Mesendoderm (in vitro differentiated cells): ENCODE measurements at regions not wholly inside any gene's neighbourhood (a gene's known extent, or its start where the extent isn't known, plus 50 kb on each side); places are given as distances from the start of the nearest gene placed in this dataset.

Experiments
- DNase-seq: peaks from one replicate; pipeline ENCODE4 v3.0.0; 2013
- H2AK5ac ChIP-seq: 2 replicates; pipeline ENCODE4 v1.6.1; 2013; ENCODE audit warnings: low read length, inconsistent platforms
- H2BK120ac ChIP-seq: 2 replicates; pipeline ENCODE4 v1.6.1; 2013; ENCODE audit warnings: low read depth, mild to moderate bottlenecking, low read length, moderate library complexity, mixed read lengths
- H2BK15ac ChIP-seq: replicated peaks from 2 replicates; pipeline ENCODE4 v1.6.1; 2013; ENCODE audit warnings: low read depth, mild to moderate bottlenecking, moderate library complexity
- H2BK5ac ChIP-seq: 2 replicates; pipeline ENCODE4 v1.6.1; 2013; ENCODE audit warnings: low read length, inconsistent platforms
- H3K18ac ChIP-seq: 2 replicates; pipeline ENCODE4 v1.6.1; 2013; ENCODE audit warnings: mild to moderate bottlenecking, low read length, mixed read lengths
- H3K23ac ChIP-seq: one replicate; pipeline ENCODE4 v1.6.1; 2013; ENCODE audit warnings: low read length
- H3K27ac ChIP-seq: 2 replicates; pipeline ENCODE4 v1.5.1; 2013; ENCODE audit warnings: low read depth, mild to moderate bottlenecking, inconsistent platforms, low read length, moderate library complexity
- H3K27me3 ChIP-seq: 2 replicates; pipeline ENCODE4 v1.6.1; 2013; ENCODE audit warnings: low read length, control low read depth, mild to moderate bottlenecking, inconsistent platforms; ENCODE audit not compliant: insufficient read depth, poor library complexity
- H3K36me3 ChIP-seq: 2 replicates; pipeline ENCODE4 v1.6.1; 2013; ENCODE audit warnings: low read length, inconsistent platforms; ENCODE audit not compliant: control insufficient read depth, insufficient read depth
- H3K4ac ChIP-seq: one replicate; pipeline ENCODE4 v1.6.1; 2013; ENCODE audit warnings: low read depth, mild to moderate bottlenecking, low read length, moderate library complexity
- H3K4me1 ChIP-seq: 2 replicates; pipeline ENCODE4 v1.6.1; 2013; ENCODE audit warnings: low read depth, low read length, inconsistent platforms; ENCODE audit not compliant: control insufficient read depth
- H3K4me2 ChIP-seq: 2 replicates; pipeline ENCODE4 v1.6.1; 2013; ENCODE audit warnings: low read length
- H3K4me3 ChIP-seq: 2 replicates; pipeline ENCODE4 v1.5.1; 2013; ENCODE audit warnings: mild to moderate bottlenecking, low read length
- H3K56ac ChIP-seq: one replicate; pipeline ENCODE4 v1.6.1; 2013; ENCODE audit warnings: low read length
- H3K79me1 ChIP-seq: 2 replicates; pipeline ENCODE4 v1.6.1; 2013; ENCODE audit warnings: low read length, inconsistent platforms
- H3K79me2 ChIP-seq: 2 replicates; pipeline ENCODE4 v1.6.1; 2013; ENCODE audit warnings: mild to moderate bottlenecking, low read length; ENCODE audit not compliant: control insufficient read depth, insufficient read depth
- H3K9ac ChIP-seq: 2 replicates; pipeline ENCODE4 v1.6.1; 2013; ENCODE audit warnings: low read length, inconsistent platforms
- H4K5ac ChIP-seq: one replicate; pipeline ENCODE4 v1.6.1; 2013; ENCODE audit warnings: low read length
- H4K8ac ChIP-seq: one replicate; pipeline ENCODE4 v1.6.1; 2013; ENCODE audit warnings: low read depth, mild to moderate bottlenecking, control low read depth, low read length, moderate library complexity
- WGBS: extraction: QIAGEN DNeasy Blood & Tissue Kit; methylation state at CpG from one replicate; pipeline ENCODE4 v1.1.7; 2013; ENCODE audit warnings: low lambda C conversion rate, missing lambda C conversion rate; ENCODE audit not compliant: insufficient coverage; ENCODE audit errors: extremely low coverage; 5-methylcytosine and 5-hydroxymethylcytosine counted together
- small RNA-seq: library from polyadenylated mRNA; stranded (forward); fragments of <200 nt; extraction: miRNeasy Mini kit (QIAGEN cat#:217004); gene quantifications from one replicate; pipeline ENCODE3, GENCODE V24; 2013; ENCODE audit not compliant: insufficient read depth

- no peak overlapping the region for H3K9ac ChIP-seq
- no peak for DNase-seq
- no peak overlapping the region for H3K4ac ChIP-seq
- H3K4me1 ChIP-seq = peaks cover 3% of the 10 kb centered on the region
- H3K4me3 ChIP-seq = no peak overlapping the region
- H3K4me2 ChIP-seq = no peak overlapping the region
- H2BK120ac ChIP-seq = no peak overlapping the region
- no peak overlapping the region for H3K18ac ChIP-seq
- peak overlapping the region; percentile 5 for H2BK15ac ChIP-seq
- H3K27me3 ChIP-seq = no peaks in the 10 kb centered on the region
- H4K5ac ChIP-seq = no peak overlapping the region
- H3K36me3 ChIP-seq = no peaks in the 10 kb centered on the region
- no peak overlapping the region for H3K23ac ChIP-seq
- no peaks in the 10 kb centered on the region for H3K79me1 ChIP-seq
- H2AK5ac ChIP-seq = no peak overlapping the region
- no peak overlapping the region for H4K8ac ChIP-seq
- no peak overlapping the region for H3K27ac ChIP-seq
- peak overlapping the region; percentile 60 for H3K56ac ChIP-seq
- no peaks in the 10 kb centered on the region for H3K79me2 ChIP-seq
- H2BK5ac ChIP-seq = no peak overlapping the region
Measured at GRCh38 chr19:20252613-20253012, 85.6 kb downstream of the ZNF486 start.

GRCh38 chr19:20250627-20251026 lies 83.6 kb downstream of the ZNF486 start:
- Histone ChIP-seq H3K4me2 (no peak overlapping the region), H3K36me3 (no peaks in the 10 kb centered on the region), H3K79me1 (no peaks in the 10 kb centered on the region), H2AK5ac (no peak overlapping the region), H3K4me1 (peaks cover 7% of the 10 kb centered on the region), H3K9ac (no peak overlapping the region), H3K27me3 (no peaks in the 10 kb centered on the region), H2BK15ac (no peak overlapping the region), H3K56ac (no peak overlapping the region), H4K5ac (no peak overlapping the region), H2BK120ac (no peak overlapping the region), H3K23ac (no peak overlapping the region), H3K4me3 (no peak overlapping the region), H3K27ac (no peak overlapping the region), H3K79me2 (no peaks in the 10 kb centered on the region), H2BK5ac (no peak overlapping the region), H3K4ac (peak overlapping the region; percentile 37), H3K18ac (no peak overlapping the region), H4K8ac (no peak overlapping the region)
- no peak for DNase-seq
- no CpG with 5 or more reads among the region's 6 CpGs for WGBS

- Histone ChIP-seq H3K27me3 (no peaks in the 10 kb centered on the region), H3K4me2 (no peak overlapping the region), H3K18ac (no peak overlapping the region), H3K56ac (no peak overlapping the region), H3K9ac (no peak overlapping the region), H2BK120ac (no peak overlapping the region), H3K27ac (no peak overlapping the region), H2BK15ac (no peak overlapping the region), H3K79me1 (no peaks in the 10 kb centered on the region), H3K23ac (no peak overlapping the region), H3K36me3 (no peaks in the 10 kb centered on the region), H2BK5ac (no peak overlapping the region), H3K4me3 (no peak overlapping the region), H3K79me2 (no peaks in the 10 kb centered on the region), H4K8ac (no peak overlapping the region), H4K5ac (no peak overlapping the region), H3K4me1 (peaks cover 7% of the 10 kb centered on the region), H3K4ac (peak overlapping the region; percentile 37), H2AK5ac (no peak overlapping the region)
- no peak for DNase-seq
- WGBS = no CpG with 5 or more reads among the region's 1 CpG
Measured at GRCh38 chr19:20250121-20250520, 83.1 kb downstream of the ZNF486 start.

Small RNA genes in the stretch of these regions (small RNA-seq; reads per million reads assigned to genes)
- gene MIR1270 = 172 reads per million, percentile 97 among the genes with 10 or more reads in this experiment
